ENCODE measurements at regions not wholly inside any gene's neighbourhood (a gene's known extent, or its start where the extent isn't known, plus 50 kb on each side); places are given as distances from the start of the nearest gene placed in this dataset.
A peak's percentile ranks its signal among the peaks of the same experiment; 100 is the strongest.

DNA sequence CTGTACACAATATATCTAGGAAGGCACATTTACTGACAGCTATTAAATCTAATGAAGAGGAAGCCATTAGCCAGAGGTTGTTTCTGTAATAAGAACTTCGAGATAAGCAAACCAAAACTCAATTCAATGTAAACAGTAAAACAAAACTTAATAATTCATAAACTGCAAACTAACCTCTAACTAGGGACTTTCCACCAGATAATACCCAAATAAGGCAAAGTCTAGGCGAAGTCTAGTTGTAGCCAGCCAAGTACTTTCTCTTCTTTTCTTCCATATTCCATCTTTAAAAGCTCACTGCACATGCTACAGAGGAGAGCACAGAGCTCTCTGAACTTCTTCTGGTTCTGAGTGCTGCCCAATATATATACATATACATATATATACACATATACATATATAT is 229.9 kb upstream of the ANO5 start:
- ATAC-seq: no peak
- no peak for TF ChIP-seq OSR1 (CRISPR knock-in tag; IDR thresholded peaks at IDR 0.05)
- TF ChIP-seq TOX (CRISPR knock-in tag; IDR thresholded peaks at IDR 0.05; ENCODE audit: borderline replicate concordance): no peak
- TF ChIP-seq, protein P1, sequence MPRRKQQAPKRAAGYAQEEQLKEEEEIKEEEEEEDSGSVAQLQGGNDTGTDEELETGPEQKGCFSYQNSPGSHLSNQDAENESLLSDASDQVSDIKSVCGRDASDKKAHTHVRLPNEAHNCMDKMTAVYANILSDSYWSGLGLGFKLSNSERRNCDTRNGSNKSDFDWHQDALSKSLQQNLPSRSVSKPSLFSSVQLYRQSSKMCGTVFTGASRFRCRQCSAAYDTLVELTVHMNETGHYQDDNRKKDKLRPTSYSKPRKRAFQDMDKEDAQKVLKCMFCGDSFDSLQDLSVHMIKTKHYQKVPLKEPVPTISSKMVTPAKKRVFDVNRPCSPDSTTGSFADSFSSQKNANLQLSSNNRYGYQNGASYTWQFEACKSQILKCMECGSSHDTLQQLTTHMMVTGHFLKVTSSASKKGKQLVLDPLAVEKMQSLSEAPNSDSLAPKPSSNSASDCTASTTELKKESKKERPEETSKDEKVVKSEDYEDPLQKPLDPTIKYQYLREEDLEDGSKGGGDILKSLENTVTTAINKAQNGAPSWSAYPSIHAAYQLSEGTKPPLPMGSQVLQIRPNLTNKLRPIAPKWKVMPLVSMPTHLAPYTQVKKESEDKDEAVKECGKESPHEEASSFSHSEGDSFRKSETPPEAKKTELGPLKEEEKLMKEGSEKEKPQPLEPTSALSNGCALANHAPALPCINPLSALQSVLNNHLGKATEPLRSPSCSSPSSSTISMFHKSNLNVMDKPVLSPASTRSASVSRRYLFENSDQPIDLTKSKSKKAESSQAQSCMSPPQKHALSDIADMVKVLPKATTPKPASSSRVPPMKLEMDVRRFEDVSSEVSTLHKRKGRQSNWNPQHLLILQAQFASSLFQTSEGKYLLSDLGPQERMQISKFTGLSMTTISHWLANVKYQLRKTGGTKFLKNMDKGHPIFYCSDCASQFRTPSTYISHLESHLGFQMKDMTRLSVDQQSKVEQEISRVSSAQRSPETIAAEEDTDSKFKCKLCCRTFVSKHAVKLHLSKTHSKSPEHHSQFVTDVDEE (CRISPR knock-in tag; IDR thresholded peaks at IDR 0.05): no peak

DNA sequence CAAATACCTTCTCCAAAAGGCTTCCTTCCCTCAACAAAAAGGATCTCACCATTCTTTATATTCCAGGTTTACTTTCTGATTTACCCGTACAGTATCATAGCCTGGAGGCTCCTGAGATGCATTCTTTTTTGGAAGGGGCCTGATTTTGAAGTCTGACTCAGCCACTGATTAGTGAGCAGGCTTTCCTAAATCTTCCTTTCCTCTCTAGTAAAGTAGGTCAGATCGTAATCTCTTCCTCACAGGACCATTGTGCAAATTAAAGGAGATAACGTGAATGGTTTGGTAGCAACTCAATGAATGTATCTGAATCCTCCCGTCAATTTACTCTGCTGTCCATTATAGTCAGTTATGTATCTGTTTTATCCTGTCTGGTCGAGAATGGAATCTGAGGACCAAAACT is 227.7 kb upstream of the ANO5 start:
- ATAC-seq: no peak
- TF ChIP-seq, protein P2, sequence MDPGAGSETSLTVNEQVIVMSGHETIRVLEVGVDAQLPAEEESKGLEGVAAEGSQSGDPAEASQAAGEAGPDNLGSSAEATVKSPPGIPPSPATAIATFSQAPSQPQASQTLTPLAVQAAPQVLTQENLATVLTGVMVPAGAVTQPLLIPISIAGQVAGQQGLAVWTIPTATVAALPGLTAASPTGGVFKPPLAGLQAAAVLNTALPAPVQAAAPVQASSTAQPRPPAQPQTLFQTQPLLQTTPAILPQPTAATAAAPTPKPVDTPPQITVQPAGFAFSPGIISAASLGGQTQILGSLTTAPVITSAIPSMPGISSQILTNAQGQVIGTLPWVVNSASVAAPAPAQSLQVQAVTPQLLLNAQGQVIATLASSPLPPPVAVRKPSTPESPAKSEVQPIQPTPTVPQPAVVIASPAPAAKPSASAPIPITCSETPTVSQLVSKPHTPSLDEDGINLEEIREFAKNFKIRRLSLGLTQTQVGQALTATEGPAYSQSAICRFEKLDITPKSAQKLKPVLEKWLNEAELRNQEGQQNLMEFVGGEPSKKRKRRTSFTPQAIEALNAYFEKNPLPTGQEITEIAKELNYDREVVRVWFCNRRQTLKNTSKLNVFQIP (CRISPR knock-in tag; IDR thresholded peaks at IDR 0.05; ENCODE audit: borderline replicate concordance, low read depth): no peak
- TF ChIP-seq ISL1 (CRISPR knock-in tag; IDR thresholded peaks at IDR 0.05) (peak; percentile 42), ZFP3 (CRISPR knock-in tag; IDR thresholded peaks at IDR 0.05) (no peak), OSR1 (CRISPR knock-in tag; IDR thresholded peaks at IDR 0.05) (no peak)

GRCh38 chr11:21968702-21969101 is 224.2 kb upstream of the ANO5 start:
- ATAC-seq: no peak

DNA sequence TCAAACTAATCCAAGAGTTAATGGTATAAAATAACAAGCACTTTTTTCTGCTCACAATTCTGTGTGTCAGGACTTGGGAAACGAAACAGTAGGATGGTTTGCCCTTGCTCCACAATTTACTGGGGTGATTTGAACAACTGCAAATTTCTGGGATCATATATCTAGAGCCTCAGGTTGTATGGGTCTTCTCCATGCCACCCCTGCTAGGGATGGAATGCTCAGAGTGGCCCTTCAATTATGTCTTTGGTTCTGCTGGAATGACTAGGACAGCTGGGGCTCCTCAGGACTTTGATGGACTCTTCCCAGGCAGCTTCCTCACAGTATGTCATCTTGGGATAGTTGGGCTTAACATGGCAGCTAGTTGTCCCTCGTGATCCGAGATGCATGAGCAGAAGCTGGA is 223.0 kb upstream of the ANO5 start:
- no peak for ATAC-seq
- TF ChIP-seq, protein P1 (CRISPR knock-in tag; IDR thresholded peaks at IDR 0.05): no peak
- TF ChIP-seq CSRNP3 (CRISPR knock-in tag; IDR thresholded peaks at IDR 0.05) (no peak), PPARA (CRISPR knock-in tag; IDR thresholded peaks at IDR 0.05; ENCODE audit: borderline replicate concordance) (no peak), ZNF565 (CRISPR knock-in tag; conservative IDR thresholded peaks at IDR 0.05; ENCODE audit: low read depth) (no peak)

More at GRCh38 chr11:21968702-21969101, 224.2 kb upstream of the ANO5 start:
- TF ChIP-seq ZFP30 (CRISPR knock-in tag; IDR thresholded peaks at IDR 0.05): no peak
- TF ChIP-seq, protein P1 (CRISPR knock-in tag; IDR thresholded peaks at IDR 0.05): no peak

DNA sequence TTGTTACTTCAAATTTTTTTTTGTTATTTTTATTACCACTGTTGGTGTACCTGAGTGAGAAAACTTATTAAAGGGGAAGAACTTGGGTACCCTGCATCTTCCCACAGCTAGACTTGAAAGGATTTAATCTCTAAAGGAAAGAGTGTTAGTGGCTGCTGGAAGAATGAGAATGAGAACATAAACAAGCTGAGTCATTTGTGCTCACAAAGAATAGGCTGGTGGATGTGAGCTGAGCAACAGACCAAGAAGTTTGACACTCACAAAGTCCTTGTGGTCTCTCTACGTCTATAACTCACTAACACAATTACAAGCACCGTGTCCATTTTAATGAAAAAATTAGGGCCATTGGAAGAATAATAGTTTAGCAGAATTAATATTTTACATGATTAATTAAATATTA is 217.6 kb upstream of the ANO5 start:
- no peak for ATAC-seq
- TF ChIP-seq, protein P1 (CRISPR knock-in tag; IDR thresholded peaks at IDR 0.05): no peak
- TF ChIP-seq ZNF565 (CRISPR knock-in tag; conservative IDR thresholded peaks at IDR 0.05; ENCODE audit: low read depth): no peak
- TF ChIP-seq ZFP30 (CRISPR knock-in tag; IDR thresholded peaks at IDR 0.05): no peak
